ENCODE measurements at regions not wholly inside any gene's neighbourhood (a gene's known extent, or its start where the extent isn't known, plus 50 kb on each side); places are given as distances from the start of the nearest gene placed in this dataset.

GRCh38 chr6:40922281-40922680 lies 116.7 kb downstream of the UNC5CL start:
- 0% methylated on average over 2 of the region's 2 CpGs for WGBS (ENCODE audit: insufficient coverage, low coverage, missing lambda C conversion rate)
- Histone ChIP-seq H3K9me3 (replicated peaks; ENCODE audit: control insufficient read depth, insufficient read depth, low read depth, low read length) (no peaks in the 10 kb centered on the region), H3K4me1 (replicated peaks in 1 of 2; ENCODE audit: control insufficient read depth in 2 of 2, insufficient read depth in 2 of 2, low read length in 2 of 2) (no peaks in the 10 kb centered on the region), H3K9ac (ENCODE audit: insufficient read depth in 1 of 2, low read depth in 2 of 2, low read length in 2 of 2) (no peak overlapping the region), H3K4me2 (ENCODE audit: insufficient read depth, low read length) (no peak overlapping the region), H3K79me2 (ENCODE audit: control insufficient read depth, insufficient read depth, low read length) (no peaks in the 10 kb centered on the region), H3K36me3 (ENCODE audit: control insufficient read depth, insufficient read depth, low read length) (no peaks in the 10 kb centered on the region), H4K20me1 (replicated peaks; ENCODE audit: control insufficient read depth, insufficient read depth, low read length) (no peaks in the 10 kb centered on the region; the same call in 1 of the 2 replicates), H3K9me1 (ENCODE audit: control insufficient read depth, insufficient read depth, low read length) (no peaks in the 10 kb centered on the region), H3K27me3 (ENCODE audit: control insufficient read depth in 2 of 2, insufficient read depth in 2 of 2, low read length in 2 of 2) (peaks cover 12 to 42% of the 10 kb centered on the region in 2 experiments; a peak in 3 of 5 replicates), H3K4me3 (no peak overlapping the region), H3K27ac (ENCODE audit: extremely low read depth, low read depth, low read length) (no peak overlapping the region), H2AFZ (ENCODE audit: low read depth, low read length) (no peak overlapping the region)
- in situ Hi-C loops (cut with MboI) (no loop called here), intact Hi-C loops (cut with micrococcal nuclease) (no loop called here)
- CTCF ChIA-PET (ENCODE audit: low intra/inter-chr PET ratio), result interaction anchor here (1.3 kb wide), 1 partner anchor 10 kb away, joined by 3 read pairs; no protein-coding TSS in a partner anchor
- no peak for FAIRE-seq
- no TSS peak for BruUV-seq (replicated peaks)
- no peak for ATAC-seq
- POLR2A ChIA-PET, result interaction anchor here (0.6 to 1.1 kb wide), 3 partner anchors 8 to 36 kb away, joined by 3 to 4 read pairs (median 3); no protein-coding TSS in a partner anchor
- no peak for DNase-seq (ENCODE audit: extremely low read depth in 1 of 4, low spot score in 3 of 4)
- TF ChIP-seq MCM5 (IDR thresholded peaks at IDR 0.05; ENCODE audit: low read depth) (no peak), PML (IDR thresholded peaks at IDR 0.05; ENCODE audit: low read length) (no peak), ZNF24 (IDR thresholded peaks at IDR 0.05) (no peak), NFIX (CRISPR knock-in tag; IDR thresholded peaks at IDR 0.05; ENCODE audit: low read depth) (no peak), LEF1 (IDR thresholded peaks at IDR 0.05) (no peak), ZNF551 (CRISPR knock-in tag; IDR thresholded peaks at IDR 0.05) (no peak), MXI1 (IDR thresholded peaks at IDR 0.05; ENCODE audit: low read depth, low read length) (no peak), TRIM24 (IDR thresholded peaks at IDR 0.05) (no peak), HMBOX1 (IDR thresholded peaks at IDR 0.05) (no peak), ZNF766 (CRISPR knock-in tag; conservative IDR thresholded peaks at IDR 0.05) (no peak), CEBPZ (IDR thresholded peaks at IDR 0.05; ENCODE audit: borderline replicate concordance, low read depth, low read length) (no peak), ZNF518B (CRISPR knock-in tag; IDR thresholded peaks at IDR 0.05) (no peak), TRIM28 (IDR thresholded peaks at IDR 0.05) (no peak), ZNF316 (IDR thresholded peaks at IDR 0.05) (no peak), E4F1 (CRISPR knock-in tag; IDR thresholded peaks at IDR 0.05; ENCODE audit: borderline replicate concordance) (no peak)
